Activated CD4-positive, alpha-beta T cell treated with anti-CD3 and anti-CD28 coated beads for 1 hour (primary cell): ENCODE measurements at regions not wholly inside any gene's neighbourhood (a gene's known extent, or its start where the extent isn't known, plus 50 kb on each side); places are given as distances from the start of the nearest gene placed in this dataset.
"Not testable (repeated sequence)": the region's sequence is repeated elsewhere in the genome, so short reads cannot be mapped to it uniquely, and the experiment has no call there.

Experiments
- DNase-seq: peaks from one replicate; pipeline ENCODE4 v3.0.0-alpha.2; 2020

GRCh38 chr7:66542528-66543269 is 86.0 kb upstream of the KCTD7 start:
- DNase-seq, result no peak

GRCh38 chr7:66549466-66549865 is 79.2 kb upstream of the KCTD7 start:
- no peak for DNase-seq

GRCh38 chr7:66553001-66553400 is 75.7 kb upstream of the KCTD7 start:
- DNase-seq, result no peak

- not testable (repeated sequence) for DNase-seq
These were observed 75.0 kb upstream of the KCTD7 start for GRCh38 chr7:66553675-66554074.

- not testable (repeated sequence) for DNase-seq
These were observed 74.4 kb upstream of the KCTD7 start for GRCh38 chr7:66554291-66554690.

GRCh38 chr7:66554842-66555430 is 73.7 kb upstream of the KCTD7 start:
- not testable (repeated sequence) for DNase-seq

GRCh38 chr7:66556177-66556548 is 72.5 kb upstream of the KCTD7 start:
- no peak for DNase-seq

GRCh38 chr7:66556549-66557213 is 72.0 kb upstream of the KCTD7 start:
- DNase-seq, result no peak

GRCh38 chr7:66557214-66558200 is 71.2 kb upstream of the KCTD7 start:
- DNase-seq, result peak; percentile 54

GRCh38 chr7:66558201-66558641 is 70.5 kb upstream of the KCTD7 start:
- DNase-seq, result no peak

- DNase-seq, result no peak
These were observed 69.8 kb upstream of the KCTD7 start for GRCh38 chr7:66558660-66559465.

- DNase-seq, result no peak
These were observed 64.6 kb upstream of the KCTD7 start for GRCh38 chr7:66564045-66564444.

- not testable (repeated sequence) for DNase-seq
These were observed 58.5 kb upstream of the KCTD7 start for GRCh38 chr7:66570179-66570578.

GRCh38 chr7:66571568-66571967 is 57.1 kb upstream of the KCTD7 start:
- no peak for DNase-seq

- not testable (repeated sequence) for DNase-seq
These were observed 54.7 kb upstream of the KCTD7 start for GRCh38 chr7:66573782-66574495.

- DNase-seq, result not testable (repeated sequence)
These were observed 53.9 kb upstream of the KCTD7 start for GRCh38 chr7:66574768-66575167.

GRCh38 chr7:66575398-66575797 is 53.3 kb upstream of the KCTD7 start:
- no peak for DNase-seq

GRCh38 chr7:66576646-66577045 is 52.0 kb upstream of the KCTD7 start:
- DNase-seq, result no peak
